ENCODE measurements at regions not wholly inside any gene's neighbourhood (a gene's known extent, or its start where the extent isn't known, plus 50 kb on each side); places are given as distances from the start of the nearest gene placed in this dataset.
A peak's percentile ranks its signal among the peaks of the same experiment; 100 is the strongest.

GRCh38 chr17:73950593-73950914 lies 252.9 kb upstream of the RPL38 start:
- intact Hi-C loops (cut with micrococcal nuclease): loop anchor here (5.0 kb wide), 1 partner anchor 128 kb away; no protein-coding TSS in a partner anchor

GRCh38 chr17:73952082-73952479 lies 251.4 kb upstream of the RPL38 start:
- ATAC-seq (no peak), DNase-seq (no peak)
- intact Hi-C loops (cut with micrococcal nuclease): loop anchor here (5.0 kb wide), 1 partner anchor 130 kb away; no protein-coding TSS in a partner anchor
- Histone ChIP-seq H3K27ac (ENCODE audit: low read length) (no peak overlapping the region), H3K9me3 (ENCODE audit: control insufficient read depth, insufficient read depth, low read length) (no peaks in the 10 kb centered on the region), H3K27me3 (ENCODE audit: control insufficient read depth, insufficient read depth, low read length) (peaks cover 7% of the 10 kb centered on the region), H3K4me1 (ENCODE audit: control insufficient read depth, insufficient read depth, low read length) (peaks cover 13% of the 10 kb centered on the region), H3K4me3 (ENCODE audit: low read length) (peak overlapping the region; percentile 6), H3K36me3 (ENCODE audit: control insufficient read depth, insufficient read depth, low read length) (no peaks in the 10 kb centered on the region)
- TF ChIP-seq CTCF (IDR thresholded peaks at IDR 0.05): no peak
- peak overlapping the region; percentile 22 for H3K4me3 Mint-ChIP-seq
- H3K4me1 Mint-ChIP-seq: no peaks in the 10 kb centered on the region
- H3K27ac Mint-ChIP-seq: no peak overlapping the region
- no peaks in the 10 kb centered on the region for H3K36me3 Mint-ChIP-seq
- no peaks in the 10 kb centered on the region for H3K9me3 Mint-ChIP-seq
- WGBS (ENCODE audit: insufficient coverage): 9% methylated on average over 20 of the region's 20 CpGs
- peaks cover 0 to 3% of the 10 kb centered on the region in 2 donors for H3K27me3 Mint-ChIP-seq (ENCODE audit: low read depth in 2 of 2)

More at GRCh38 chr17:73950593-73950914, 252.9 kb upstream of the RPL38 start:
- H3K27ac ChIP-seq (ENCODE audit: low read length): no peak overlapping the region
- TF ChIP-seq CTCF (IDR thresholded peaks at IDR 0.05): no peak
- no peaks in the 10 kb centered on the region for H3K9me3 ChIP-seq (ENCODE audit: control insufficient read depth, insufficient read depth, low read length)
- DNase-seq: no peak
- H3K4me1 Mint-ChIP-seq: no peaks in the 10 kb centered on the region
- H3K27ac Mint-ChIP-seq: no peak overlapping the region
- ATAC-seq: no peak
- H3K4me1 ChIP-seq (ENCODE audit: control insufficient read depth, insufficient read depth, low read length): peaks cover 13% of the 10 kb centered on the region
- H3K27me3 Mint-ChIP-seq (ENCODE audit: low read depth in 2 of 2): peaks cover 0 to 3% of the 10 kb centered on the region in 2 donors
- no peaks in the 10 kb centered on the region for H3K9me3 Mint-ChIP-seq
- H3K4me3 ChIP-seq (ENCODE audit: low read length): no peak overlapping the region
- no peak overlapping the region for H3K4me3 Mint-ChIP-seq
- WGBS (ENCODE audit: insufficient coverage): 80% methylated on average over 8 of the region's 8 CpGs
- no peaks in the 10 kb centered on the region for H3K36me3 ChIP-seq (ENCODE audit: control insufficient read depth, insufficient read depth, low read length)
- peaks cover 7% of the 10 kb centered on the region for H3K27me3 ChIP-seq (ENCODE audit: control insufficient read depth, insufficient read depth, low read length)
- no peaks in the 10 kb centered on the region for H3K36me3 Mint-ChIP-seq

- Histone ChIP-seq H3K4me3 (ENCODE audit: low read length) (peak overlapping the region; percentile 6), H3K36me3 (ENCODE audit: control insufficient read depth, insufficient read depth, low read length) (no peaks in the 10 kb centered on the region), H3K9me3 (ENCODE audit: control insufficient read depth, insufficient read depth, low read length) (no peaks in the 10 kb centered on the region), H3K4me1 (ENCODE audit: control insufficient read depth, insufficient read depth, low read length) (peaks cover 13% of the 10 kb centered on the region), H3K27me3 (ENCODE audit: control insufficient read depth, insufficient read depth, low read length) (peaks cover 7% of the 10 kb centered on the region), H3K27ac (ENCODE audit: low read length) (no peak overlapping the region)
- H3K27me3 Mint-ChIP-seq (ENCODE audit: low read depth in 2 of 2): peaks cover 0 to 1% of the 10 kb centered on the region in 2 donors
- ATAC-seq: peak; percentile 68 to 81 (median 71)
- no peaks in the 10 kb centered on the region for H3K36me3 Mint-ChIP-seq
- peak; percentile 50 for TF ChIP-seq CTCF (IDR thresholded peaks at IDR 0.05)
- peak; percentile 47 to 49 for DNase-seq
- intact Hi-C loops (cut with micrococcal nuclease): loop anchor here (5.0 kb wide), 1 partner anchor 130 kb away; no protein-coding TSS in a partner anchor
- no peaks in the 10 kb centered on the region for H3K4me1 Mint-ChIP-seq
- H3K9me3 Mint-ChIP-seq: no peaks in the 10 kb centered on the region
- no peak overlapping the region for H3K4me3 Mint-ChIP-seq
- H3K27ac Mint-ChIP-seq: no peak overlapping the region
- WGBS (ENCODE audit: insufficient coverage): 2% methylated on average over 67 of the region's 67 CpGs
Measured at GRCh38 chr17:73952480-73953205, 250.8 kb upstream of the RPL38 start.
